ENCODE measurements at regions not wholly inside any gene's neighbourhood (a gene's known extent, or its start where the extent isn't known, plus 50 kb on each side); places are given as distances from the start of the nearest gene placed in this dataset.
A peak's percentile ranks its signal among the peaks of the same experiment; 100 is the strongest.

DNA sequence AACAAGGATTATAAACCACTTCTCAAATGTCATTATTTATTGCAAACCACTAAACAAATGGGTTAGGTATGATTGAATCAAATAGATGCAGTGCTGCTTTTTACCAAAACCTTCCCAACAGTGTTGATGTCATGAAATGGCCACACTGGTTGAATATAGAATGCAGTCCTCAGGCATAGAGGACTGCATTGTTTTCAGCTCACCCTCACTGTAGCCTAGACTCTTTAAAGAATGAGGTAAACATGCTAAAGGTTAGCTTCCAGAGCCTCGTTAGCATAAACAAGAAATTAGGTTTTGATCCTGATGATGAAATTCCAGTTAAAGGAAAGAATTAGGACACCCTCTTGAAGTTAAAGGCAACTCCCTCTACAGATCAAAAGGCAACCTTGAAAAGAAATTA lies 224.3 kb downstream of the ALDH8A1 start:
- no peak for DNase-seq (ENCODE audit: extremely low read depth, low read depth)
- TF ChIP-seq, protein P1, sequence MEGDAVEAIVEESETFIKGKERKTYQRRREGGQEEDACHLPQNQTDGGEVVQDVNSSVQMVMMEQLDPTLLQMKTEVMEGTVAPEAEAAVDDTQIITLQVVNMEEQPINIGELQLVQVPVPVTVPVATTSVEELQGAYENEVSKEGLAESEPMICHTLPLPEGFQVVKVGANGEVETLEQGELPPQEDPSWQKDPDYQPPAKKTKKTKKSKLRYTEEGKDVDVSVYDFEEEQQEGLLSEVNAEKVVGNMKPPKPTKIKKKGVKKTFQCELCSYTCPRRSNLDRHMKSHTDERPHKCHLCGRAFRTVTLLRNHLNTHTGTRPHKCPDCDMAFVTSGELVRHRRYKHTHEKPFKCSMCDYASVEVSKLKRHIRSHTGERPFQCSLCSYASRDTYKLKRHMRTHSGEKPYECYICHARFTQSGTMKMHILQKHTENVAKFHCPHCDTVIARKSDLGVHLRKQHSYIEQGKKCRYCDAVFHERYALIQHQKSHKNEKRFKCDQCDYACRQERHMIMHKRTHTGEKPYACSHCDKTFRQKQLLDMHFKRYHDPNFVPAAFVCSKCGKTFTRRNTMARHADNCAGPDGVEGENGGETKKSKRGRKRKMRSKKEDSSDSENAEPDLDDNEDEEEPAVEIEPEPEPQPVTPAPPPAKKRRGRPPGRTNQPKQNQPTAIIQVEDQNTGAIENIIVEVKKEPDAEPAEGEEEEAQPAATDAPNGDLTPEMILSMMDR (IDR thresholded peaks at IDR 0.05; ENCODE audit: low read depth, low read length, missing control alignments), result no peak
- H3K4me3 ChIP-seq (replicated peaks; ENCODE audit: low read depth, low read length), result no peak overlapping the region

DNA sequence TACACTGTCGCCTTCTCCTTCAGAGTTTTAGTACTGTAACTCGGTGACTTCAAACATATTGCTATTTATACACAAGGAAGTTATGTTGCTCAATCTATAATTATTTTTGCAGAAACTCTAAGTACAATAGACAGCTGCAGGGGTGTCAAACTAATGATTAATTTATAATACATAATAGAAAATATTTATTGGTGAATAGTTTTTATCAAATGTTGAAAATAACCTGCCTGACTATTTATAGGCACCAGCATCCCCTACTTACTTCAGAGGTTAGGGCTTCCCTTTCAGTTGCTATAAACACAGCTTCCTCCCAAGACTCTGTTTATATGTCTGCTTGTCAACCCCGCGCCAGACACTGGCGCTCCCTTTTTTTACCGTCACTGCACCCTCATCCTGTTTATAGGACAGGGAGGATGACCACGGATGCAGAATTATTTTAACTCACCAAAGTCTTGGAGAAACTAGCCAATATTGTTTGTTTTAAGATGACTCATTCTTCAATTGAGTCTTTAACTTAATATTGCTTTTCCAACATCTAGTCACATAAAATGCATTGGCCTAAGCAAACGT lies 225.0 kb downstream of the ALDH8A1 start:
- DNase-seq (ENCODE audit: extremely low read depth, low read depth), result peak; percentile 54
- TF ChIP-seq, protein P1 (IDR thresholded peaks at IDR 0.05; ENCODE audit: low read depth, low read length, missing control alignments), result no peak
- no peak overlapping the region for H3K4me3 ChIP-seq (replicated peaks; ENCODE audit: low read depth, low read length)

DNA sequence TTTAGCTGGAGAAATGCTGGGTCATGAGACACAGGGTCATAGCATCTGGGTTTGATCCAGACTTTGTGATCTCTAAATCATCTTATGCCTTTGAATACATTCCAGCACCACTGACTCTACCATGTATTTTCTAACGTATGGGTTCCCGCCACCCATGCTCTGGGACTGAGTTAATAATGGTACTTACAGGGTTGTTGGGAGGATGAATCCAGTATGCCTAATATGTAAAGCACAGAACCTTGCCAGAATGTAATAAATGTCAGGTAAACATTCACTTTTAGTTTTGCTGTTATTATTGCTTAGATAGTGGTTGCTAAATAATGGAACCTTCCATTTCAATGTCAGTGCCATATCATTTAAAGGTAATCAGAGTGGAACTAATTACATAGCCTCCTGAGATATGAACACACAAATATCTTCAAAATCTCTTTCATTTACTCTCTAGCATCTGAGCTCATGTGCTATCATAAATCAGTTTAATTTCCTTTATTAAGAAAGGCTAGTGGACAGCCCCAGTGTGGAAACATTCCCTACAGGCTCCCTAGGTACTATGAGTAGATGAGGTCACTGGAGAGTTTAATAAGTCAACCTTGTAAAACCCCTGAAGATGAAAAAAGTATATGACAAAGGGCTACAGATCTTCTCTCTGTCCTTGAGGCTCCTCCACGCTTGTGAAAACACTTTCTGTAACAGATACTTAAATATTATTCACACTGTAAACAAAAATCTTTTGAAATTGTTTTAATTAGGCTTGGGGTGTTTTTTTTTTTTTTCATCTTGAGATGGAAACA lies 226.6 kb downstream of the ALDH8A1 start:
- TF ChIP-seq, protein P1 (IDR thresholded peaks at IDR 0.05; ENCODE audit: low read depth, low read length, missing control alignments), result no peak
- H3K4me3 ChIP-seq (replicated peaks; ENCODE audit: low read depth, low read length), result no peak overlapping the region
- peak; percentile 38 for DNase-seq (ENCODE audit: extremely low read depth, low read depth)

DNA sequence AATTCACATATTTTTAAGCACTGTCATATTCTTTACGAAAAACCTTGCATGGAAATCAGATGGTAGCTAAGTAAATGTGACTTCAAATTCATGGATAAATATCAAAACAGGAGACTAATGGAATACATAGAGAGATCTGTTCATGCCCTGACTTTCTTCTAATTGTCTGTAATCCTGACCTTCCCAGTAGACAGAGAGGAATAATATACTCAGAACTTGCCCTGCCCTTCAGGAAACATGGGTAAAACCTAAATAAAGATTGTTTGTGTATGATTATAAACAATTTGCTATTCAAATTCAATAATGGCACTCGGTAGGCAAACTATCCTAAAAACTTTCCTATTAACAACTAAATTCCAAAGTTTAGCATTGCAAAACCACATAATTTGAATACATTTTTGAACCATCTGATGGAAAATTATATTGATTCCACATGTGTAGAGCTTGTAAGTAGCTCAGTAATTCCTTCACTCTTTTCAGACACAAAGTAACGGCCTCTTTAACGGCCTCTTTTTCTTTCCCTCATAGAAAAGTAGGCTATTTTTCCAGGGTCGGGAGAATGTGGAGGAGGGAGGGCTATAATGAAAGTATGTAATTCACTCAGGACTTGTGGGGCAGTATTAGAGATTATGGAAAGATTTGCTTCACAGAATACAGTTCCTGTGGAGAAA lies 227.6 kb downstream of the ALDH8A1 start:
- peak; percentile 38 for DNase-seq (ENCODE audit: extremely low read depth, low read depth)
- TF ChIP-seq, protein P1 (IDR thresholded peaks at IDR 0.05; ENCODE audit: low read depth, low read length, missing control alignments), result no peak
- no peak overlapping the region for H3K4me3 ChIP-seq (replicated peaks; ENCODE audit: low read depth, low read length)

DNA sequence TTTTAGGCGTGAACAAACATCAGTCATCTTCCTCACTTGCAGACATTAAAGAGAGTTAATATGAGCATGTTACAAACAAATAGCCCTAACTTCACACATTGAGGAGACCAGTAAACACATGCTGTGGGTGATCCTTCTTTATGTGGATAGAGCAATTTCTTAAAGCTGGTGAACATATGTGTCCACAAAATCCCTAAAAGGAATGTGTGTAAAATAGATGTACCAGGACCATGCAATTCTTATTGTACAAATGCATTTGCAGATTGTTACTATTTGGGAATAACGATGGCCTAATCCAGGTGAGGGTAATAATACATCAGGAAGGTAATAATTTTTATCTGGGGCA lies 228.9 kb downstream of the ALDH8A1 start:
- H3K4me3 ChIP-seq (replicated peaks; ENCODE audit: low read depth, low read length), result no peak overlapping the region
- TF ChIP-seq, protein P1 (IDR thresholded peaks at IDR 0.05; ENCODE audit: low read depth, low read length, missing control alignments), result no peak
- peak; percentile 44 for DNase-seq (ENCODE audit: extremely low read depth, low read depth)

DNA sequence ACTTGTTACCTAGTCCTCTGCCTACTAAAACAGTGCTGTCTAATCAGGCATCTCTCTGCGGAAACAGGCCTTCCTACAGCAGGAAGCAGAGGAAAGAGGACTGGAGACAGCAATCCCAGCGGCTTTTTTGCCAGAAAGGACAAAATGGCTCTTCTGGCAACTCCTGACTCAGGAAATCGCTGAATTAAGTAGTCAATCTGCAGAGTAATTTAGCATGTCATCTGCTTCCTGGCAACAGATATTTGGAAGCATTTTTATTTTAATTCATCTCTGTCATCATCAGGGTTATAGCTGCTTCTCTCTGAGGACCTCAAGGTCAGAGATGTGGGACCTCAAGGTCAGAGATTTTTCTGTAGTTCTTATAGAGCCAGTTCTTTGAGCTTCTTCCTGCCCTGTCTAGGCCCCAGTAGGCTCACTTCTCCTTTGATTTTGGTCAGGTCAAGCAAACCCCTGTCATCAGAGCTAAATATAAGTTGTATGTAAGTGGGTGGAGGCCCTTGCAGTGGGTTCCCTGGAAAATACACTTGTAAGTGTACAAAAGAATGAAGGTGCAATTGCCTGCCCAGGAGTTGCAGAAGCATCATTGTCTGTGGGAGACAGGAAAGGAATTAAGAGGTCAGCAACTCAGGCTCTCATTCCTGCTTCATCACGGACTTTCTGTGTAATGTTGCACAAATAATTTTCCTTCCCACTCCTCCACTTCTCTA lies 229.4 kb downstream of the ALDH8A1 start:
- DNase-seq (ENCODE audit: extremely low read depth, low read depth), result no peak
- TF ChIP-seq, protein P1 (IDR thresholded peaks at IDR 0.05; ENCODE audit: low read depth, low read length, missing control alignments), result no peak
- H3K4me3 ChIP-seq (replicated peaks; ENCODE audit: low read depth, low read length), result no peak overlapping the region

Measured in HFF-Myc (cell line).